ENCODE measurements at regions not wholly inside any gene's neighbourhood (a gene's known extent, or its start where the extent isn't known, plus 50 kb on each side); places are given as distances from the start of the nearest gene placed in this dataset.

DNA sequence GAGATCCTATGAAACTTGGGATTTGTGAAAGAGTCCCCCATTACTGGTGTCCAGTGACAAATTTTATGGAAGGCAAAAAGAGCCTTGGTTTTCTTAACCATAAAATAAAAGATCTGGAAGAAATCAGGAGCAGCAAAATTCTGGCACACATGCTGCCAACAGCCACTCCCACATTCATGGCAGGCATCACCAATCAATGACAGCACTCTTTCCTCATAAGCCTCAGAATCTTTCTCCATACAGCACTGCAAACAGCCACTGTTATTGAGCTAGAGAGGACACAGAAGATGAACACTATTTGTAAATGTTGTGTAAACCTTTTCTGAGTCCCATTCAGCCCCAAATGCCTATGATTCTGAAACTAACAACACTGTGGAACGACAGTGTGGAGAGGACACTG is 162.2 kb downstream of the RRAGC start:
- Mint-ChIP-seq H3K27me3 (ENCODE audit: insufficient read depth, low read depth) (no peaks in the 10 kb centered on the region), H3K27ac (no peak overlapping the region), H3K4me1 (no peaks in the 10 kb centered on the region), H3K4me3 (no peak overlapping the region), H3K36me3 (no peaks in the 10 kb centered on the region), H3K9me3 (no peaks in the 10 kb centered on the region)
- no peaks in the 10 kb centered on the region for H3K79me2 ChIP-seq (ENCODE audit: low read depth)
- no peaks in the 10 kb centered on the region for H3K4me1 ChIP-seq
- no peaks in the 10 kb centered on the region for H3K36me3 ChIP-seq
- no peaks in the 10 kb centered on the region for H3F3A ChIP-seq (ENCODE audit: low read depth)
- no peaks in the 10 kb centered on the region for H4K20me1 ChIP-seq (ENCODE audit: low read depth)
- TF ChIP-seq, protein P1, sequence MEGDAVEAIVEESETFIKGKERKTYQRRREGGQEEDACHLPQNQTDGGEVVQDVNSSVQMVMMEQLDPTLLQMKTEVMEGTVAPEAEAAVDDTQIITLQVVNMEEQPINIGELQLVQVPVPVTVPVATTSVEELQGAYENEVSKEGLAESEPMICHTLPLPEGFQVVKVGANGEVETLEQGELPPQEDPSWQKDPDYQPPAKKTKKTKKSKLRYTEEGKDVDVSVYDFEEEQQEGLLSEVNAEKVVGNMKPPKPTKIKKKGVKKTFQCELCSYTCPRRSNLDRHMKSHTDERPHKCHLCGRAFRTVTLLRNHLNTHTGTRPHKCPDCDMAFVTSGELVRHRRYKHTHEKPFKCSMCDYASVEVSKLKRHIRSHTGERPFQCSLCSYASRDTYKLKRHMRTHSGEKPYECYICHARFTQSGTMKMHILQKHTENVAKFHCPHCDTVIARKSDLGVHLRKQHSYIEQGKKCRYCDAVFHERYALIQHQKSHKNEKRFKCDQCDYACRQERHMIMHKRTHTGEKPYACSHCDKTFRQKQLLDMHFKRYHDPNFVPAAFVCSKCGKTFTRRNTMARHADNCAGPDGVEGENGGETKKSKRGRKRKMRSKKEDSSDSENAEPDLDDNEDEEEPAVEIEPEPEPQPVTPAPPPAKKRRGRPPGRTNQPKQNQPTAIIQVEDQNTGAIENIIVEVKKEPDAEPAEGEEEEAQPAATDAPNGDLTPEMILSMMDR (IDR thresholded peaks at IDR 0.05): no peak
- TF ChIP-seq EZH2phosphoT487 (IDR thresholded peaks at IDR 0.05) (no peak), EZH2 (IDR thresholded peaks at IDR 0.05) (no peak)
- H3K27ac ChIP-seq: no peak overlapping the region
- H3K9ac ChIP-seq: no peak overlapping the region
- no peaks in the 10 kb centered on the region for H3K27me3 ChIP-seq
- DNase-seq (ENCODE audit: low spot score): no peak
- H2AFZ ChIP-seq (replicated peaks): no peak overlapping the region
- no peaks in the 10 kb centered on the region for H3K9me3 ChIP-seq (ENCODE audit: low read depth)
- H3K4me2 ChIP-seq: no peak overlapping the region
- H3K4me3 ChIP-seq: no peak overlapping the region

DNA sequence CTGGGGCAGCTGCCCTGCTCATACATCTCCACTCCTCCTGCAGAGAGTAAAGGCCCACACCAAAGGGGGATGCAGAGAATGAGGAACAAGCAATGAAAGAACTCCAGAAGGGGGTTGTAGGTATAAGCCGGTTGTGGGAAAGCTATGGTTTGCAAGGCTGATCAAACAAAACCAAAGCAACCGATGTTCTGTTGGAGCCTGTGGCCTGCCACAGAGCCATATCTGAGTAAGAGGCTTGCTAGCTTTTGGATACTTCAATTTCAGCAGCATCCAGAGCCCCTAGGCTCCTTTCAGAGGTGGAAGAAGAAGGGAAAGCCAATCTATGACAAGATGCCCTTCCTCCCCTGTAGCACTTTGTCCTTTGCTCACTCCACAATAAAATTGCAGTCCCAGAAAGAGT is 163.2 kb downstream of the RRAGC start:
- Mint-ChIP-seq H3K27ac (no peak overlapping the region), H3K36me3 (no peaks in the 10 kb centered on the region), H3K27me3 (ENCODE audit: insufficient read depth, low read depth) (no peaks in the 10 kb centered on the region), H3K9me3 (peaks cover 4% of the 10 kb centered on the region), H3K4me1 (no peaks in the 10 kb centered on the region), H3K4me3 (no peak overlapping the region)
- Histone ChIP-seq H3K9ac (no peak overlapping the region), H3K27ac (no peak overlapping the region), H2AFZ (replicated peaks) (no peak overlapping the region), H3K36me3 (no peaks in the 10 kb centered on the region), H3K4me1 (no peaks in the 10 kb centered on the region), H3K79me2 (ENCODE audit: low read depth) (no peaks in the 10 kb centered on the region), H3K27me3 (no peaks in the 10 kb centered on the region), H3K9me3 (ENCODE audit: low read depth) (no peaks in the 10 kb centered on the region), H4K20me1 (ENCODE audit: low read depth) (no peaks in the 10 kb centered on the region), H3F3A (ENCODE audit: low read depth) (no peaks in the 10 kb centered on the region), H3K4me3 (no peak overlapping the region), H3K4me2 (no peak overlapping the region)
- DNase-seq (ENCODE audit: low spot score): no peak
- TF ChIP-seq, protein P1 (IDR thresholded peaks at IDR 0.05): no peak
- no peak for TF ChIP-seq EZH2phosphoT487 (IDR thresholded peaks at IDR 0.05)
- TF ChIP-seq EZH2 (IDR thresholded peaks at IDR 0.05): no peak

DNA sequence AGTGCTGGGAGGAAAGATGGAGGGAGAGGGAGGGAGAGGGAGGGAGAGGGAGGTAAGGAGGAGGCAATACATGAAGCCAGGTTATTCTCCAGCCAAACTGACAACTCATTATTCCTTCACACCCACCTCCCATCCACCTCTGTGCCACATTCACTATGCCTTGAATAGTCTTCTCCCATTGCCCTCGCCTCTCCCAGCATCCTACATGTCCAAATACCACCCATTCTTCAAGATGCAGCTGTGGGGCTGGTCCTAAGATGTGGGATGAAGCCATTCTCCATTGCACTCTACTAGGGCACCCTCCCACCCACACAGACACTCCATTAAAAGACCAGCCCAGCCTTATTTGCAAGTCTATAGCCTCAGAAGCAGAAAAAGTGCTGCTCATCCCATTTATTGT is 165.8 kb downstream of the RRAGC start:
- H3K36me3 Mint-ChIP-seq: no peaks in the 10 kb centered on the region
- no peak overlapping the region for H3K27ac Mint-ChIP-seq
- H3K4me3 Mint-ChIP-seq: no peak overlapping the region
- H3K4me3 ChIP-seq: no peak overlapping the region
- H2AFZ ChIP-seq (replicated peaks): no peak overlapping the region
- peaks cover 4% of the 10 kb centered on the region for H3K9me3 Mint-ChIP-seq
- no peaks in the 10 kb centered on the region for H3K4me1 Mint-ChIP-seq
- H4K20me1 ChIP-seq (ENCODE audit: low read depth): no peaks in the 10 kb centered on the region
- H3K9me3 ChIP-seq (ENCODE audit: low read depth): no peaks in the 10 kb centered on the region
- no peaks in the 10 kb centered on the region for H3K27me3 Mint-ChIP-seq (ENCODE audit: insufficient read depth, low read depth)
- no peaks in the 10 kb centered on the region for H3K79me2 ChIP-seq (ENCODE audit: low read depth)
- TF ChIP-seq EZH2 (IDR thresholded peaks at IDR 0.05) (no peak), EZH2phosphoT487 (IDR thresholded peaks at IDR 0.05) (no peak)
- TF ChIP-seq, protein P1 (IDR thresholded peaks at IDR 0.05): no peak
- H3K4me1 ChIP-seq: no peaks in the 10 kb centered on the region
- no peaks in the 10 kb centered on the region for H3K36me3 ChIP-seq
- no peak overlapping the region for H3K4me2 ChIP-seq
- DNase-seq (ENCODE audit: low spot score): no peak
- no peaks in the 10 kb centered on the region for H3K27me3 ChIP-seq
- no peak overlapping the region for H3K27ac ChIP-seq
- no peaks in the 10 kb centered on the region for H3F3A ChIP-seq (ENCODE audit: low read depth)
- no peak overlapping the region for H3K9ac ChIP-seq

DNA sequence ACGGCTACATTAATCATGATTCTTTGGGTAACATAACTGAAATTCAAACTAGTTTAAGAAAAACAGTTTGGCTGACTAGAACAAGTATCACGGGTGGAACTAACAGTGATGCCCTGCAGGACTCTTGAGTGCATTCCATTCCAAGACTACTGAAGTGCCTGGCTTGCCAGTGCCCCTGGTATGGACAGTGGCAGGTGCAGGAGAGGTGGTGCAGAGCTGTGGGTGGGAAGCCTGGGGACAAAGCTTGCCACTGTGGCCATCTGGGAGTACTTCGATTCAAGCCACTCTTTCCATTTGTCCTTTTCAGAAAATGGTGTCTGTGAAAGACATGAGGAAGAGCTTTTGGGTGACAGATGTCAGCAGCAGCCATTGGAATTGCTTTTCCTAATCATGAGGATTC is 166.5 kb downstream of the RRAGC start:
- DNase-seq (ENCODE audit: low spot score): no peak
- no peaks in the 10 kb centered on the region for H3K9me3 ChIP-seq (ENCODE audit: low read depth)
- Mint-ChIP-seq H3K27ac (no peak overlapping the region), H3K4me1 (no peaks in the 10 kb centered on the region), H3K9me3 (peaks cover 4% of the 10 kb centered on the region), H3K36me3 (no peaks in the 10 kb centered on the region), H3K4me3 (no peak overlapping the region), H3K27me3 (ENCODE audit: insufficient read depth, low read depth) (no peaks in the 10 kb centered on the region)
- H3K27ac ChIP-seq: no peak overlapping the region
- H3F3A ChIP-seq (ENCODE audit: low read depth): no peaks in the 10 kb centered on the region
- H3K27me3 ChIP-seq: no peaks in the 10 kb centered on the region
- no peak overlapping the region for H3K4me2 ChIP-seq
- H3K79me2 ChIP-seq (ENCODE audit: low read depth): no peaks in the 10 kb centered on the region
- TF ChIP-seq, protein P1 (IDR thresholded peaks at IDR 0.05): no peak
- no peak for TF ChIP-seq EZH2 (IDR thresholded peaks at IDR 0.05)
- TF ChIP-seq EZH2phosphoT487 (IDR thresholded peaks at IDR 0.05): no peak
- H2AFZ ChIP-seq (replicated peaks): no peak overlapping the region
- H3K4me1 ChIP-seq: no peaks in the 10 kb centered on the region
- no peak overlapping the region for H3K9ac ChIP-seq
- no peak overlapping the region for H3K4me3 ChIP-seq
- no peaks in the 10 kb centered on the region for H3K36me3 ChIP-seq
- no peaks in the 10 kb centered on the region for H4K20me1 ChIP-seq (ENCODE audit: low read depth)
